SK-N-MC (cell line): ENCODE measurements at regions not wholly inside any gene's neighbourhood (a gene's known extent, or its start where the extent isn't known, plus 50 kb on each side); places are given as distances from the start of the nearest gene placed in this dataset.

Experiments
- EZH2 ChIP-seq: fragments of 200-600 bp; sonication (generic); IDR thresholded peaks from one replicate; pipeline ENCODE4 v1.6.1; 2017; ENCODE audit warnings: antibody characterized with exemption
- FOXP2 ChIP-seq: optimal IDR thresholded peaks from 2 replicates; pipeline ENCODE3; 2011; ENCODE audit warnings: mild to moderate bottlenecking, moderate library complexity; ENCODE audit not compliant: insufficient read depth; ENCODE audit errors: extremely low read length, control extremely low read depth
- POLR2AphosphoS5 ChIP-seq: IDR thresholded peaks from 2 replicates; pipeline ENCODE4 v1.6.1; 2012; ENCODE audit warnings: mild to moderate bottlenecking, low read depth, low read length, borderline replicate concordance

- TF ChIP-seq POLR2AphosphoS5, result no peak
- no peak for TF ChIP-seq EZH2
- no peak for TF ChIP-seq FOXP2
These were observed 123.2 kb upstream of the DNAJC10 start for GRCh38 chr2:182592691-182593393.
